B cell (primary cell): ENCODE measurements at regions not wholly inside any gene's neighbourhood (a gene's known extent, or its start where the extent isn't known, plus 50 kb on each side); places are given as distances from the start of the nearest gene placed in this dataset.

Experiments used
- EZH2 ChIP-seq: IDR thresholded peaks from 2 replicates; pipeline ENCODE4 v1.6.1; 2012; ENCODE audit warnings: borderline replicate concordance, low read depth, mild to moderate bottlenecking, moderate library complexity, low read length; ENCODE audit not compliant: insufficient read depth, poor library complexity, severe bottlenecking
- TF ChIP-seq, protein P1 (sequence below): fragments of 200-600 bp; IDR thresholded peaks from one replicate; pipeline ENCODE4 v1.8.0; 2022; ENCODE audit warnings: antibody characterized with exemption, mild to moderate bottlenecking

DNA sequence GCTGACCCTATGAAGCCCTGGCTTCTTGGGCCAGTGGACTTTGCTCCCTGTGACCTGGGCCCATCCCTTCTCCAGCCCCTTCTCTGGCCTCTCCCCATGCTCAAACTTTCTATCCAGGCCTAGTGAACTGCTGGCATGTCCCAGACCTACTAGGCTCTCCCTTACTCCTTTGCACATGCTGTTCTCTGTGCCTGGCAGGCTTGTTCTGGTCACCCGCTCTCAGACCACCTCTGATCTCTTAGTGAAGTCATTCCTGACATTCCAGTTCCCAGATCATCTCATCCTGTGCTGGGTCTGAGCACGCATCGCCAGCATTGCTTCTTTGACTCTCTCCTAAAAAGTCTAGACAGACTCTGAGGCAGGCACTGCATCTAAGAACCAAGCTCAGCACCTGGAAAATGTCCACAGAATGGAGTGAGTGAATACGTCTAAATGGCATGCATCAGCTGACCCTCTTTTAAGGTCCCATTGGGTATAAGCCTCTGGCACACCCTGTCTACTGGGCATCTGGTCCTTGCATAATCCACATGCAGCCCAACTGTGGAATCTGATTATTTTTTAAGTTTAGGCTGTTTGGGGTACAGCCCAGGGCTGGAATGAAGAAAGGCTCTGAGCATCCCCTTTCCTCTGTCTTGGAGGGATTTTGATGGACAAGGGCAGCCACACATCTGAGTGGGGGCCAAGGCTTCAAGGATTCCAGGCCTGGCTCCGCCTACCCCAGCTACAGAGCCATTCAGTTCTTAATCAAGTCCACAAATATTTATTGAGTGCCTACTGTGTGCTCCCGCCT lies 130.6 kb upstream of the HAAO start:
- TF ChIP-seq, protein P1, sequence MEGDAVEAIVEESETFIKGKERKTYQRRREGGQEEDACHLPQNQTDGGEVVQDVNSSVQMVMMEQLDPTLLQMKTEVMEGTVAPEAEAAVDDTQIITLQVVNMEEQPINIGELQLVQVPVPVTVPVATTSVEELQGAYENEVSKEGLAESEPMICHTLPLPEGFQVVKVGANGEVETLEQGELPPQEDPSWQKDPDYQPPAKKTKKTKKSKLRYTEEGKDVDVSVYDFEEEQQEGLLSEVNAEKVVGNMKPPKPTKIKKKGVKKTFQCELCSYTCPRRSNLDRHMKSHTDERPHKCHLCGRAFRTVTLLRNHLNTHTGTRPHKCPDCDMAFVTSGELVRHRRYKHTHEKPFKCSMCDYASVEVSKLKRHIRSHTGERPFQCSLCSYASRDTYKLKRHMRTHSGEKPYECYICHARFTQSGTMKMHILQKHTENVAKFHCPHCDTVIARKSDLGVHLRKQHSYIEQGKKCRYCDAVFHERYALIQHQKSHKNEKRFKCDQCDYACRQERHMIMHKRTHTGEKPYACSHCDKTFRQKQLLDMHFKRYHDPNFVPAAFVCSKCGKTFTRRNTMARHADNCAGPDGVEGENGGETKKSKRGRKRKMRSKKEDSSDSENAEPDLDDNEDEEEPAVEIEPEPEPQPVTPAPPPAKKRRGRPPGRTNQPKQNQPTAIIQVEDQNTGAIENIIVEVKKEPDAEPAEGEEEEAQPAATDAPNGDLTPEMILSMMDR: no peak
- no peak for TF ChIP-seq EZH2
